Right lobe of liver (tissue), 6 donors: ENCODE measurements at regions not wholly inside any gene's neighbourhood (a gene's known extent, or its start where the extent isn't known, plus 50 kb on each side); places are given as distances from the start of the nearest gene placed in this dataset.

ENCODE experiments used
- ATAC-seq, 4 donors: fragments of 200-7000 bp; cut with Tn5 transposase; one replicate each; pipeline ENCODE4 v1.9.1; 2020; ENCODE audit warnings: mild to moderate bottlenecking in 4 of 4, moderate library complexity in 4 of 4
- DNase-seq, 3 donors: peaks; one replicate each; pipeline ENCODE4 v3.0.0-alpha.2; 2020
- H3K27ac ChIP-seq, 3 donors: fragments of 200-600 bp; one replicate each; pipeline ENCODE4 v1.8.0; 2022
- H3K27me3 ChIP-seq, 2 donors: fragments of 200-600 bp; one replicate each; pipeline ENCODE4 v1.8.0; 2022
- H3K36me3 ChIP-seq, 4 donors: fragments of 200-600 bp; sonication (generic) in 1 of 4; one replicate each; pipeline versions ENCODE4 v1.5.1 to v1.8.0; 2017 to 2022; ENCODE audit warnings: control low read depth in 1 of 4
- H3K4me1 ChIP-seq, 4 donors: fragments of 200-600 bp; sonication (generic) in 1 of 4; one replicate each; pipeline versions ENCODE4 v1.5.1 to v1.8.0; 2017 to 2022; ENCODE audit warnings: control low read depth in 1 of 4
- H3K4me3 ChIP-seq, 3 donors: fragments of 200-600 bp; one replicate each; pipeline ENCODE4 v1.8.0; 2022
- H3K9me3 ChIP-seq, 4 donors: fragments of 200-600 bp; sonication (generic) in 1 of 4; one replicate each; pipeline versions ENCODE4 v1.5.1 to v1.8.0; 2017 to 2022; ENCODE audit warnings: control low read depth in 1 of 4
- CTCF ChIP-seq, 4 donors: fragments of 200-600 bp in 3 of 4; fragments of 450-650 bp in 1 of 4; IDR thresholded peaks; one replicate each; pipeline versions ENCODE4 v1.5.1 to v1.8.0; 2016 to 2022; ENCODE audit warnings: antibody characterized with exemption in 4 of 4, mild to moderate bottlenecking in 2 of 4
- POLR2A ChIP-seq: fragments of 450-650 bp; IDR thresholded peaks from one replicate; pipeline ENCODE4 v1.6.1; 2017; ENCODE audit warnings: antibody characterized with exemption, mild to moderate bottlenecking
- WGBS: methylation state at CpG from one replicate; pipeline ENCODE4 v1.1.6; 2018; ENCODE audit warnings: low coverage, low lambda C conversion rate; ENCODE audit not compliant: insufficient coverage; ENCODE audit errors: missing lambda C conversion rate; 5-methylcytosine and 5-hydroxymethylcytosine counted together
- intact Hi-C, 2 donors: fragments of 100-400 bp; cut with DNase I; formaldehyde crosslinking; loops; one replicate each; pipeline versions ENCODE4 v1.11.2 to v1.14.1; 2022
- donor health status: DM: no; HTN: yes; CAD: no.
- donor health status: DM: no; HTN: no; CAD: no.
- donor health status: DM: no; HTN: no; CAD: no.
- donor health status: DM: no; HTN: yes; CAD: no.
- donor health status: DM: no; HTN: yes; CAD: no.

DNA sequence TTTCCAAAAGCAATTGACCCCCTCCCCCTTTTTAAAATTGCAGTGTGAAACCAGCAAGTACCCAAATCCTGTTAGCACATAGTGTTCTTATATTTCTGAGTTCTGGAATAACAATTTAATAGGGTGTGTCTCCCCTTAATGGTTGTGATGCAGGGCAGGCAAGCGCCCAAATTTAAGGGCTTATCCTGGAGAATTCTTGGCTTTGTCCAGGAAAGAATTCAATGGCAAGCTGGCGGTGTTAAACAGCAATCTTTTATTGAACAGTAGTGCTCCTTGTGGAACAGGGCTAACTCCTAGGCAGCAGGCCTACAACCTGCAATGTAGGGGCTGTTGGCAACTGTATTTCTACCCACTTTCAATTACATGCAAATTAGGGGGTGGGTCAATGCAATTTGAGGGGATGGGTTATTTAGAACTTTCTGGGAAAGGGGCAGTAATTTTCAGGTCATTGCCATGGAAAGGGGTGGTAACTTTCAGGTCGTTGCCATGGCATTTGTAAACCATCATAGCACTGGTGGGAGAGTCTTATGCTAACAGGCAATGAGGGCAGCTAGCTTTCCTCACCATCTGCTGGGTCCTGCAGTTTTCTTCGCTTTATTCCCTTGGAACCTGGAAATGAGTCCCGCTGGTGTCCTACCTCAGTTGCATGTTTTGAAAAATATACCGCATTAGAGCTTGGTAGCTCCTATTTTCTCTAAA is 149.0 kb upstream of the KCTD1 start:
- no peaks in the 10 kb centered on the region for H3K9me3 ChIP-seq

DNA sequence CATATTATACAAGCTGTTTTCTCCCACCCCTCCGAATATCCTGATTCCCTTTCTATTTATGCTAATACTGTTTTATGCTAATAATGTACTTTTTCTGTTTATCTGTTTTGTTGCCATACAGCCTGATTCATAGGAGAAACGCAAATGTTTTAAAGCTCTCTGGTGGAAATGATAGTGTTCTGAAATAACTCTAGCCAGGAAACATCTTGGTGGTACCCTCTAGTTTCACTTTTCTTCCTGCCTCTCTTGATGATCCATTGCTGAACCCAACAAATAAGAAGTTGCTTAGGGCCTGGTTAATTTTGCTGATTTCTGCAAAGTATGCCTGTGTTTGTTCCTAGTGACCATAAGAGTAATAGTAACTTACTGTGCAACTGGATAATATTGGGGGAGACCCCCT is 148.4 kb upstream of the KCTD1 start:
- H3K9me3 ChIP-seq: no peaks in the 10 kb centered on the region
- ATAC-seq: no peak
- intact Hi-C loops: no loop called here
- TF ChIP-seq CTCF (IDR thresholded peaks at IDR 0.05) (no peak), POLR2A (no peak)
- no peaks in the 10 kb centered on the region for H3K4me1 ChIP-seq
- no peaks in the 10 kb centered on the region for H3K36me3 ChIP-seq
- H3K27ac ChIP-seq: no peak overlapping the region
- H3K4me3 ChIP-seq: no peak overlapping the region
- H3K27me3 ChIP-seq: no peaks in the 10 kb centered on the region
- 47% methylated on average over 2 of the region's 2 CpGs for WGBS
- DNase-seq: no peak

More for the DNA sequence above, 149.0 kb upstream of the KCTD1 start:
- Histone ChIP-seq H3K27ac (no peak overlapping the region), H3K27me3 (no peaks in the 10 kb centered on the region), H3K4me1 (no peaks in the 10 kb centered on the region), H3K36me3 (no peaks in the 10 kb centered on the region), H3K4me3 (no peak overlapping the region)
- intact Hi-C loops: no loop called here
- ATAC-seq (no peak), DNase-seq (no peak)
- 84% methylated on average over 5 of the region's 6 CpGs for WGBS
- TF ChIP-seq POLR2A: no peak
- TF ChIP-seq CTCF (IDR thresholded peaks at IDR 0.05): no peak

DNA sequence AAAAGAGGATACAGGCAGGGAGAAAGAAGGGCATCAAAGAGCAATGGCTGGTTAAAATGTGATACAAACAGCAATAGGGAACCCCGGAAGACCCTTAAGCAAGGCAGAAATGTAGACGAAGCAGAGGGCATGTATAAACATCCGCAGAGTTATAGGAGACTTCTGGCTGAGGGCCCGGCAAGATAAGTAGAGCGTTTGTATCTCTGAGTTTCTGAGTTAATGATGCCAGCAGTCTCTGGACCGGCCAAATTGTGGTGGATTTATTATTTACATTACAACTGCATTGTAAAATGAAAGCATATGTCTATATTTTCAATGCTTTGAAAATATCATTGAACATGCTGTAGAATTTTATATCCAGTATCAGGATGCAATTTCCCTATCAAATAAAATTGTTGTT is 148.0 kb upstream of the KCTD1 start:
- Histone ChIP-seq H3K27ac (no peak overlapping the region), H3K27me3 (no peaks in the 10 kb centered on the region), H3K9me3 (no peaks in the 10 kb centered on the region), H3K4me3 (no peak overlapping the region), H3K36me3 (no peaks in the 10 kb centered on the region), H3K4me1 (no peaks in the 10 kb centered on the region)
- DNase-seq: no peak
- no peak for TF ChIP-seq POLR2A
- no peak for TF ChIP-seq CTCF (IDR thresholded peaks at IDR 0.05)
- 63% methylated on average over 6 of the region's 6 CpGs for WGBS
- ATAC-seq: no peak
- intact Hi-C loops: no loop called here

- Histone ChIP-seq H3K9me3 (no peaks in the 10 kb centered on the region), H3K27me3 (no peaks in the 10 kb centered on the region), H3K4me1 (peaks cover 0 to 4% (median 0%) of the 10 kb centered on the region in 4 donors), H3K4me3 (no peak overlapping the region), H3K36me3 (no peaks in the 10 kb centered on the region), H3K27ac (no peak overlapping the region)
- intact Hi-C loops: no loop called here
- DNase-seq: no peak
- 38% methylated on average over 7 of the region's 7 CpGs for WGBS
- TF ChIP-seq POLR2A (no peak), CTCF (IDR thresholded peaks at IDR 0.05) (no peak)
- ATAC-seq: no peak
Measured at GRCh38 chr18:26689226-26689879, 141.0 kb upstream of the KCTD1 start.
